Peyer's patch (tissue), 4 donors: ENCODE measurements at regions not wholly inside any gene's neighbourhood (a gene's known extent, or its start where the extent isn't known, plus 50 kb on each side); places are given as distances from the start of the nearest gene placed in this dataset.

ENCODE experiments used
- POLR2A ChIP-seq, 2 donors: fragments of 450-650 bp; IDR thresholded peaks; one replicate each; pipeline ENCODE4 v1.5.1; 2017; ENCODE audit warnings: antibody characterized with exemption in 2 of 2, mild to moderate bottlenecking in 2 of 2, moderate library complexity in 2 of 2
- TF ChIP-seq, protein P1 (sequence below), 6 experiments: fragments of 450-650 bp in 4 of 6; fragments of 200-600 bp in 2 of 6; sonication (generic) in 1 of 6; IDR thresholded peaks; one replicate each; pipeline ENCODE4 v1.5.1; 2017 to 2019; ENCODE audit warnings: antibody characterized with exemption in 6 of 6, mild to moderate bottlenecking in 3 of 6, moderate library complexity in 1 of 6

DNA sequence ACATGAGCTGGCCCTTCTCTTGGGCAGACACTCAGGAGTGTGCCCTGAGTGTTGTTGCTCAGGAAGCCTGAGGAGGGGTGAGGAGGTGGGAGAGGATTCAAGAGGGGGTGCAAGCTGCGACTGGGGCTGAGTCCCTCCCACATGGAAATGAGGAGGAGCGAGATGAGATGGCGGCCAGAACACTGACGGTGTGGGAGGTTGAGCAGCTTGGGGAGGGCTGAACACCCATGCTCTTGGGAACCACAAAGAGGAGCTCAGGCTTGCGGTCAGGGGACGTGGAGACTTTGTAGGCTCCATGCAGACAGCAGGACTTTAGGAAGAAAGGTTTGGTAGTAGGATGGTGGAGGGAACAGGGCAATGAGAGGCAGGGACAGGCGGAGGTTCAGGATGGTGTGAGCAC lies 163.2 kb upstream of the SHH start:
- TF ChIP-seq, protein P1, sequence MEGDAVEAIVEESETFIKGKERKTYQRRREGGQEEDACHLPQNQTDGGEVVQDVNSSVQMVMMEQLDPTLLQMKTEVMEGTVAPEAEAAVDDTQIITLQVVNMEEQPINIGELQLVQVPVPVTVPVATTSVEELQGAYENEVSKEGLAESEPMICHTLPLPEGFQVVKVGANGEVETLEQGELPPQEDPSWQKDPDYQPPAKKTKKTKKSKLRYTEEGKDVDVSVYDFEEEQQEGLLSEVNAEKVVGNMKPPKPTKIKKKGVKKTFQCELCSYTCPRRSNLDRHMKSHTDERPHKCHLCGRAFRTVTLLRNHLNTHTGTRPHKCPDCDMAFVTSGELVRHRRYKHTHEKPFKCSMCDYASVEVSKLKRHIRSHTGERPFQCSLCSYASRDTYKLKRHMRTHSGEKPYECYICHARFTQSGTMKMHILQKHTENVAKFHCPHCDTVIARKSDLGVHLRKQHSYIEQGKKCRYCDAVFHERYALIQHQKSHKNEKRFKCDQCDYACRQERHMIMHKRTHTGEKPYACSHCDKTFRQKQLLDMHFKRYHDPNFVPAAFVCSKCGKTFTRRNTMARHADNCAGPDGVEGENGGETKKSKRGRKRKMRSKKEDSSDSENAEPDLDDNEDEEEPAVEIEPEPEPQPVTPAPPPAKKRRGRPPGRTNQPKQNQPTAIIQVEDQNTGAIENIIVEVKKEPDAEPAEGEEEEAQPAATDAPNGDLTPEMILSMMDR (IDR thresholded peaks at IDR 0.05) = no peak
- no peak for TF ChIP-seq POLR2A (IDR thresholded peaks at IDR 0.05)
